IPS-18a (cell line): ENCODE measurements at regions not wholly inside any gene's neighbourhood (a gene's known extent, or its start where the extent isn't known, plus 50 kb on each side); places are given as distances from the start of the nearest gene placed in this dataset.

Experiments
- H3K27ac ChIP-seq: one replicate; pipeline ENCODE4 v1.5.1; 2013; ENCODE audit warnings: low read length
- H3K27me3 ChIP-seq: one replicate; pipeline ENCODE4 v1.6.1; 2013; ENCODE audit warnings: mild to moderate bottlenecking, low read length; ENCODE audit not compliant: control insufficient read depth, insufficient read depth
- H3K36me3 ChIP-seq: one replicate; pipeline ENCODE4 v1.6.1; 2013; ENCODE audit warnings: low read depth, low read length; ENCODE audit not compliant: control insufficient read depth
- H3K4me1 ChIP-seq: one replicate; pipeline ENCODE4 v1.6.1; 2013; ENCODE audit warnings: low read depth, low read length; ENCODE audit not compliant: control insufficient read depth
- H3K4me3 ChIP-seq: one replicate; pipeline ENCODE4 v1.5.1; 2013; ENCODE audit warnings: low read length
- H3K9ac ChIP-seq: one replicate; pipeline ENCODE4 v1.6.1; 2013; ENCODE audit warnings: mild to moderate bottlenecking, low read length, moderate library complexity
- H3K9me3 ChIP-seq: one replicate; pipeline ENCODE4 v1.6.1; 2013; ENCODE audit warnings: low read depth, low read length; ENCODE audit not compliant: control insufficient read depth

- Histone ChIP-seq H3K27ac (no peak overlapping the region), H3K9ac (no peak overlapping the region), H3K4me1 (peaks cover 35% of the 10 kb centered on the region), H3K27me3 (peaks cover 13% of the 10 kb centered on the region), H3K9me3 (peaks cover 7% of the 10 kb centered on the region), H3K36me3 (no peaks in the 10 kb centered on the region), H3K4me3 (peak overlapping the region; percentile 23)
These were observed 322.5 kb upstream of the SLC24A2 start for GRCh38 chr9:20111173-20111843.

- Histone ChIP-seq H3K4me3 (no peak overlapping the region), H3K27ac (no peak overlapping the region), H3K9me3 (no peaks in the 10 kb centered on the region), H3K9ac (no peak overlapping the region), H3K27me3 (no peaks in the 10 kb centered on the region), H3K36me3 (no peaks in the 10 kb centered on the region), H3K4me1 (no peaks in the 10 kb centered on the region)
These were observed 306.7 kb upstream of the SLC24A2 start for GRCh38 chr9:20095430-20096092.

GRCh38 chr9:20092561-20092960 lies 303.7 kb upstream of the SLC24A2 start:
- H3K9ac ChIP-seq = no peak overlapping the region
- H3K4me3 ChIP-seq = no peak overlapping the region
- no peaks in the 10 kb centered on the region for H3K4me1 ChIP-seq
- no peaks in the 10 kb centered on the region for H3K36me3 ChIP-seq
- no peaks in the 10 kb centered on the region for H3K27me3 ChIP-seq
- no peak overlapping the region for H3K27ac ChIP-seq
- no peaks in the 10 kb centered on the region for H3K9me3 ChIP-seq

GRCh38 chr9:20087481-20087880 lies 298.6 kb upstream of the SLC24A2 start:
- Histone ChIP-seq H3K4me3 (no peak overlapping the region), H3K4me1 (no peaks in the 10 kb centered on the region), H3K36me3 (no peaks in the 10 kb centered on the region), H3K9me3 (no peaks in the 10 kb centered on the region), H3K27ac (no peak overlapping the region), H3K27me3 (no peaks in the 10 kb centered on the region), H3K9ac (no peak overlapping the region)

- no peaks in the 10 kb centered on the region for H3K4me1 ChIP-seq
- no peaks in the 10 kb centered on the region for H3K36me3 ChIP-seq
- no peak overlapping the region for H3K27ac ChIP-seq
- H3K9me3 ChIP-seq = no peaks in the 10 kb centered on the region
- H3K4me3 ChIP-seq = no peak overlapping the region
- H3K27me3 ChIP-seq = no peaks in the 10 kb centered on the region
- H3K9ac ChIP-seq = no peak overlapping the region
These were observed 297.0 kb upstream of the SLC24A2 start for GRCh38 chr9:20085842-20086241.

- Histone ChIP-seq H3K36me3 (no peaks in the 10 kb centered on the region), H3K27ac (no peak overlapping the region), H3K4me3 (no peak overlapping the region), H3K27me3 (no peaks in the 10 kb centered on the region), H3K4me1 (no peaks in the 10 kb centered on the region), H3K9me3 (no peaks in the 10 kb centered on the region), H3K9ac (no peak overlapping the region)
These were observed 295.3 kb upstream of the SLC24A2 start for GRCh38 chr9:20084125-20084524.

- no peak overlapping the region for H3K27ac ChIP-seq
- H3K4me3 ChIP-seq = no peak overlapping the region
- H3K27me3 ChIP-seq = no peaks in the 10 kb centered on the region
- H3K36me3 ChIP-seq = no peaks in the 10 kb centered on the region
- H3K9me3 ChIP-seq = no peaks in the 10 kb centered on the region
- H3K9ac ChIP-seq = no peak overlapping the region
- no peaks in the 10 kb centered on the region for H3K4me1 ChIP-seq
These were observed 294.6 kb upstream of the SLC24A2 start for GRCh38 chr9:20083390-20083789.

GRCh38 chr9:20082831-20083230 lies 294.0 kb upstream of the SLC24A2 start:
- Histone ChIP-seq H3K4me3 (no peak overlapping the region), H3K27me3 (no peaks in the 10 kb centered on the region), H3K36me3 (no peaks in the 10 kb centered on the region), H3K27ac (no peak overlapping the region), H3K4me1 (no peaks in the 10 kb centered on the region), H3K9me3 (no peaks in the 10 kb centered on the region), H3K9ac (no peak overlapping the region)

- Histone ChIP-seq H3K4me1 (no peaks in the 10 kb centered on the region), H3K36me3 (no peaks in the 10 kb centered on the region), H3K27me3 (no peaks in the 10 kb centered on the region), H3K9ac (no peak overlapping the region), H3K9me3 (no peaks in the 10 kb centered on the region), H3K27ac (no peak overlapping the region), H3K4me3 (no peak overlapping the region)
These were observed 293.6 kb upstream of the SLC24A2 start for GRCh38 chr9:20082406-20082805.

- Histone ChIP-seq H3K9ac (no peak overlapping the region), H3K36me3 (no peaks in the 10 kb centered on the region), H3K4me1 (no peaks in the 10 kb centered on the region), H3K9me3 (no peaks in the 10 kb centered on the region), H3K4me3 (no peak overlapping the region), H3K27ac (no peak overlapping the region), H3K27me3 (no peaks in the 10 kb centered on the region)
These were observed 289.4 kb upstream of the SLC24A2 start for GRCh38 chr9:20078246-20078645.

- Histone ChIP-seq H3K4me3 (no peak overlapping the region), H3K9me3 (no peaks in the 10 kb centered on the region), H3K9ac (no peak overlapping the region), H3K4me1 (no peaks in the 10 kb centered on the region), H3K36me3 (no peaks in the 10 kb centered on the region), H3K27me3 (no peaks in the 10 kb centered on the region), H3K27ac (no peak overlapping the region)
These were observed 285.5 kb upstream of the SLC24A2 start for GRCh38 chr9:20074291-20074690.

GRCh38 chr9:20070336-20070735 lies 281.5 kb upstream of the SLC24A2 start:
- H3K9me3 ChIP-seq = no peaks in the 10 kb centered on the region
- peaks cover 4% of the 10 kb centered on the region for H3K4me1 ChIP-seq
- no peak overlapping the region for H3K4me3 ChIP-seq
- H3K27me3 ChIP-seq = no peaks in the 10 kb centered on the region
- H3K9ac ChIP-seq = no peak overlapping the region
- H3K36me3 ChIP-seq = no peaks in the 10 kb centered on the region
- H3K27ac ChIP-seq = no peak overlapping the region
